Fibroblast of villous mesenchyme (primary cell): ENCODE measurements at regions not wholly inside any gene's neighbourhood (a gene's known extent, or its start where the extent isn't known, plus 50 kb on each side); places are given as distances from the start of the nearest gene placed in this dataset.
"Not testable (repeated sequence)": the region's sequence is repeated elsewhere in the genome, so short reads cannot be mapped to it uniquely, and the experiment has no call there.

Source experiments
- DNase-seq: peaks from one replicate; pipeline ENCODE4 v3.0.0-alpha.2; 2010; ENCODE audit warnings: low read depth
- H3K4me3 ChIP-seq: 2 replicates; pipeline ENCODE4 v1.5.1; 2011; ENCODE audit warnings: low read depth, mild to moderate bottlenecking, low read length
- TF ChIP-seq, protein P1 (sequence below): IDR thresholded peaks from 2 replicates; pipeline ENCODE4 v1.5.1; 2012; ENCODE audit warnings: low read depth, mild to moderate bottlenecking, low read length; ENCODE audit not compliant: insufficient read depth

DNA sequence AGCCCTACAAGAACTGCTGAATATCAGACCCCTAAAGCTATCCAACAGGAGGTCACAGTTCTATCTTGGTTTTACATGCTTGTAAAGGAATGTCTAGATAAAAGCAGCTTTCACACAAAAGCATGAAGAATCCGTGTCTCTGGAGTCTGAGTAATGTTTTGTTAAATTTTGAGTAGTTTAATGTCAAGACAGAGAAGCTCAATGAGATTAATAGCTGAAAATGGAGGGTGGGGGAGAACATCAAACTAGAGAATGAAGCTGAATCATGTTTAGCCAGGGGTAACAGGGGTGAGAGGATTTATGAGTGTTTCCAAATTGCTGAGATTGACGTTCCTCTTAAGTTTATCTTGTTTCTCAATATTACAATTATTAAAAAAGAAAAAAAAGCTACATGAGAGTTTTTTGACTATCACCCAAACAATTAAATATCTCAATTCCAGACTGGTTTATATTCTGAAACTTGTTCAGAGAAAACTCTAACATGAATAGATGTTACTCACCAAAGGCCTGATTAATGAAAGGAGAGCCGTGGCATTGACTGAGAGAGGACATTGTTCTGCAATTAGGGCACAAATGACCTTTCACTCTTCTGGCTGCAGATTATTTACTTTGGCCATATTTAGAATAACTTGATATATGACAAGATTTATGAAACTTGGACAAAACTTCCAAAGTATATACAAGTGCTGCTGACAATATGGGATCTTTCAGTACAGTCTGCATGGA lies 266.4 kb upstream of the ETAA1 start:
- DNase-seq: peak; percentile 16
- H3K4me3 ChIP-seq: no peak overlapping the region

DNA sequence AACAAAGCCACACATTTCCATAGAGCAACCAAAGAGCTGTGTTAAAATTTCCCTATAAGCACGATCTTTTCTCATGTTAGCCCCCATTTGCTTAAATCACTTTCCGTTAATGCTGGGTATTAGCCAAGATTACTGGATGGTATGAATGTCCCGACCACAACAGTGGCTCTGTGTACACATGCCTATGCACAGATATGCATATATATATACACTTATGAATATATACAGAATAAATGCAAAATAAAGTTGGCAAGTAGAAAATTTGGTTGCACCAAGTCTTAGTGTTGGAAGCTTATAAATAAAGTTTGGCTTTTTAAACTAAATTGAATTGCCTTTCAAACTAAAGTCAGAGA lies 265.9 kb upstream of the ETAA1 start:
- TF ChIP-seq, protein P1, sequence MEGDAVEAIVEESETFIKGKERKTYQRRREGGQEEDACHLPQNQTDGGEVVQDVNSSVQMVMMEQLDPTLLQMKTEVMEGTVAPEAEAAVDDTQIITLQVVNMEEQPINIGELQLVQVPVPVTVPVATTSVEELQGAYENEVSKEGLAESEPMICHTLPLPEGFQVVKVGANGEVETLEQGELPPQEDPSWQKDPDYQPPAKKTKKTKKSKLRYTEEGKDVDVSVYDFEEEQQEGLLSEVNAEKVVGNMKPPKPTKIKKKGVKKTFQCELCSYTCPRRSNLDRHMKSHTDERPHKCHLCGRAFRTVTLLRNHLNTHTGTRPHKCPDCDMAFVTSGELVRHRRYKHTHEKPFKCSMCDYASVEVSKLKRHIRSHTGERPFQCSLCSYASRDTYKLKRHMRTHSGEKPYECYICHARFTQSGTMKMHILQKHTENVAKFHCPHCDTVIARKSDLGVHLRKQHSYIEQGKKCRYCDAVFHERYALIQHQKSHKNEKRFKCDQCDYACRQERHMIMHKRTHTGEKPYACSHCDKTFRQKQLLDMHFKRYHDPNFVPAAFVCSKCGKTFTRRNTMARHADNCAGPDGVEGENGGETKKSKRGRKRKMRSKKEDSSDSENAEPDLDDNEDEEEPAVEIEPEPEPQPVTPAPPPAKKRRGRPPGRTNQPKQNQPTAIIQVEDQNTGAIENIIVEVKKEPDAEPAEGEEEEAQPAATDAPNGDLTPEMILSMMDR: no peak
- DNase-seq: no peak
- H3K4me3 ChIP-seq: no peak overlapping the region

More for the DNA sequence above, 266.4 kb upstream of the ETAA1 start:
- TF ChIP-seq, protein P1: no peak

DNA sequence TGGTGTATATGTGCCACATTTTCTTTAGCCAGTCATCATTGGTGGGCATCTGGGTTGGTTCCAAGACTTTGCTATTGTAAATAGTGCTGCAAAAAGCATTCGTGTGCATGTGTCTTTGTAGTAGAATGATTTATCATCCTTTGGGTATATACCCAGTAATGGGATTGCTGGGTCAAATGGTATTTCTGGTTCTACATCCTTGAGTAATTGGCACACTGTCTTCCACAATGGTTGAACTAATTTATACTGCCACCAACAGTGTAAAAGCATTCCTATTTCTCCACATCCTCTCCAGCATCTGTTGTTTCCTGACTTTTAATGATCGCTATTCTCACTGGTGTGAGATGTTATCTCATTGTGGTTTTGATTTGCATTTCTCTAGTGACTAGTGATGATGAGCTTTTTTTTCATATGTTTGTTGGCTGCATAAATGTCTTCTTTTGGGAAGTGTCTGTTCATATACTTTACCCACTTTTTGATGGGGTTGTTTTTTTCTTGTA lies 264.6 kb upstream of the ETAA1 start:
- H3K4me3 ChIP-seq: not testable (repeated sequence)
- peak; percentile 34 for DNase-seq

DNA sequence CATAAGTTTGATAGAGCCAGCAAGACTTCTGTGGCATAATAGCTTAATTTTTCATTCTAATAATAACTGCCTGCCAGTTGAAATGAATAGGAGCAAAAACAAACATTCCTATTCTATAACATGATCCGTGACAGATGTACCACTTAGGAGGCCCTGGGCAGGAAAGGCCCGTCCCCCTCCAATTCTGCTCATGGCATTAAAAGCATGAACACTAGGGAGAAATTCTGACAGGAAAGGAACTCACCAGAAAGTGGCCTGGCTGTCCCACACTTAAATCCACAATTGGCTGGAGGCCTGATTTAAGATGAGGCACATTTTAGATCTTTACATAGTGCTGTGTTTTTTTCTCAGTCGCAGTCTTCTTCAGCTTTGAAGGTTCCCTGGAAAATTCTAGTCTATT lies 261.9 kb upstream of the ETAA1 start:
- H3K4me3 ChIP-seq: no peak overlapping the region
- TF ChIP-seq, protein P1: no peak
- no peak for DNase-seq

DNA sequence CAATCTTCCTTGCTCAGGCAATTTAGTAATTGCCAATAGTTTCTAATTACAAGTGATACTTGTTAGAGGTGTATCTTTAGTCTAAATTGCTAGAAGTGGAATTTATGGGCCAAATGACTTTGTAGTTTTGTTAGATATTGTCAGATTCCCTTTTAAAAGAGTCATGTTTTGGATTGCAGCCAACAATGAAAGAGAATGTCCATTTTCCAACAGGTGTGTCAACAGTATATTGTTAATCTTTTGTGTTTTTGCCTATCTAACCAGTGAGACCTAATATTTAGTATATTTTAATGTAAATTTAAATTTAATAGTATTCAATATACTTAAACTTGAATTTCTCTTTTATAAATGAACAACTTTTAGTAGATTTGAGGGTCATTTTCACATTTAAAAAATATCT lies 259.4 kb upstream of the ETAA1 start:
- no peak overlapping the region for H3K4me3 ChIP-seq
- DNase-seq: no peak
- TF ChIP-seq, protein P1: no peak

DNA sequence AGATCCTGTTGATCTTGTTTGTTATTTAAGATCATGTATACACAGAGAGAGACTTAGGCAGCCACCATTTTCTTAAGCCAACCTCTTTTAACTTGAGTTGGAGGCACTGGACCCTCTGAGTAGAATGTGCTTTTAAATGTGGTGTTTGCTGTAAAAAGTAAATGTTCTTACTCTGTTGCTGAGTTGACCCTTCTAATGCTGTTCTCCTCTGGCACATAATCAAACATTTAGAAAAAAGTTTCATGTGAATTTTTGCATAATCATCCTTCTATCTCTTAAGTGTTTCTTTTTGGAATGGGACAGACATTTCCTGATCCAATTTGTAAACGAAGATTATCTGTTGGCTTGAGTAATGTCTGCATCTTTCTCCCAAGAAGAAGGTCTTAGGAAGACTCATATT lies 255.1 kb upstream of the ETAA1 start:
- no peak overlapping the region for H3K4me3 ChIP-seq

DNA sequence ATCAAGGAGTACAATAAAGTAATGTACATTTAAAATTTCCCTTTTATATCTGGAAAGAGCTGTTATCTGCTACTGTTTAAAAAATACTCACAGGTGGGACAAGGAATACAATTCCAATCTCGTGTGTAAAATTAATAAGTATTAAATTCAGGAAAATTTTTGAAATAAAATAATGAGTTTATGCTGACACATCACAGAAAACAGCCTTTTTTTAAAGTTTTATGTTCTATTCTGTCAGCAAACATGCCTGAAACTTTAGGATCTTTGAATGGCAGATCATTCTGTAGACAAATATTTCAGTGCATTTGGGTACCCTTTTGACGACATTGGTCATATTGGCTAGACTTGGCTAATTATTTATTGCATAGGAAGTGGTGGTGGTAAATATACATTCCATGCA lies 254.4 kb upstream of the ETAA1 start:
- TF ChIP-seq, protein P1: no peak
- no peak for DNase-seq
- H3K4me3 ChIP-seq: no peak overlapping the region

More for the DNA sequence above, 255.1 kb upstream of the ETAA1 start:
- DNase-seq: peak; percentile 43
- TF ChIP-seq, protein P1: no peak
